Choroid plexus epithelial cell (primary cell): ENCODE measurements at regions not wholly inside any gene's neighbourhood (a gene's known extent, or its start where the extent isn't known, plus 50 kb on each side); places are given as distances from the start of the nearest gene placed in this dataset.

ENCODE experiments used
- DNase-seq: peaks from one replicate; pipeline ENCODE4 v3.0.0-alpha.2; 2010; ENCODE audit warnings: low read depth
- H3K4me3 ChIP-seq: 2 replicates; pipeline ENCODE4 v1.5.1; 2011; ENCODE audit warnings: low read depth, mild to moderate bottlenecking, control low read depth, low read length, moderate library complexity
- CTCF ChIP-seq: conservative IDR thresholded peaks from 2 replicates; pipeline ENCODE4 v1.5.1; 2011; ENCODE audit warnings: low read depth, mild to moderate bottlenecking, control low read depth, inconsistent platforms, low read length, moderate library complexity

GRCh38 chr2:60066096-60066839, 487.2 kb downstream of the BCL11A start:
- no peak overlapping the region for H3K4me3 ChIP-seq
- DNase-seq, result no peak
- no peak for TF ChIP-seq CTCF

- DNase-seq, result no peak
Measured at GRCh38 chr2:60064687-60065389, 488.6 kb downstream of the BCL11A start.

GRCh38 chr2:60058781-60059180, 494.7 kb downstream of the BCL11A start:
- no peak for TF ChIP-seq CTCF
- DNase-seq, result no peak

More at GRCh38 chr2:60064687-60065389, 488.6 kb downstream of the BCL11A start:
- no peak for TF ChIP-seq CTCF
- H3K4me3 ChIP-seq, result no peak overlapping the region

DNA sequence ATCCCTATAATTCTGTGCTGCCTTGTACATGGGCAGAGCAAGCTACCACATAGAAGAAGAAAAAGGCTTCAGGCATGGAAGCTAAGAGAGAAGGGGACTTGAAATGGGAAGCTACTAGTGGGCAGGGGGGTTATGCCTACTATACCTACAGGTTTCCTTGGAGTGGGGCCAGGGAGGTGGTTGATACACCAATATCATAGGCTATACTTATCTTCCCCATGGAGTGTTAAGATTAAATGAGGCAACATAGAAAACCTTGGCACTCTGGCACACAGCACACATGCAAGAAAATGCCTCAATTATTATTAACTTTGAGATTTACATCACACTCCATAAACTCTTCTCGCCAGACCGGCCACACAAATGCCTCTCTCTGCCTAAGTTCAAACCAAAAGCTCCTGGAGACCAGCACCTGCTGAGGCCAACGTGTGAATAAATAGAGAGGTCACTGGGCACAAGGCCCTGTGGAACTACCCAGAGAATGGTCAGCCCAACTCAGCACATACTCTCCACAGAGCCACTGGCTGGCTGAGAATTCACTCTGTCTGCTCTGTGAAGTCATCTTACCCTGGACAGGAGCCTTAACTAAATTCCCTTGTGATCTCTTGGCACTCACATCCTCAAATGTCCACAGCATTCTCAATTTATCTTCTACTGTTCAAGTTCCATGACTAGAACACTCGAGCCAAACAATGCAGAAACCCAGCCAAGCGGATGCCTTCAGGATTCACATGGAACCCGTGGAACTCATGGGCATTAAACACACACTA, 498.7 kb downstream of the BCL11A start:
- TF ChIP-seq CTCF, result no peak
- no peak overlapping the region for H3K4me3 ChIP-seq
- no peak for DNase-seq

More at GRCh38 chr2:60058781-60059180, 494.7 kb downstream of the BCL11A start:
- H3K4me3 ChIP-seq, result no peak overlapping the region

GRCh38 chr2:60053791-60054190, 499.7 kb downstream of the BCL11A start:
- H3K4me3 ChIP-seq, result no peak overlapping the region
- TF ChIP-seq CTCF, result no peak
- no peak for DNase-seq

DNA sequence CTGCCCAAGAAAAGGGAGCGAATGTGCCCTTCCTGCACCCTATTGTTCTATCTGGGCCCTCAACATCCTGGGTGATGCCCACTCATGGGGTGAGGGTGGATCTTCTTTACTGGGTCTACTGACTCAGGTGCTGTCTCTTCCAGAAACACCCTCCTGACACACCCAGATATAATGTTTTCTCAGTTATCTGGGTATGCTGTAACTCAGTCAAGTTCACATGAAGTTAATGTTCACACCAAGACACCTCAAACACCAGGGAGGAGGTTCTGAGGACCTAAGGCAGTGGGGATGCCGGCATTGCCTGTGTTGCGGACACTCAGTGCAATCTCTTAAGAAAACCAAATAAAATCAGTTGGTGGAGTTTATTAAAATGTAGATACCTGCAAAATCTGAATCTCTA, 500.9 kb downstream of the BCL11A start:
- no peak for TF ChIP-seq CTCF
- no peak for DNase-seq
- no peak overlapping the region for H3K4me3 ChIP-seq
